CMK (cell line): ENCODE measurements at regions not wholly inside any gene's neighbourhood (a gene's known extent, or its start where the extent isn't known, plus 50 kb on each side); places are given as distances from the start of the nearest gene placed in this dataset.

Experiments
- DNase-seq: peaks from one replicate; pipeline ENCODE4 v3.0.0-alpha.2; 2010; ENCODE audit warnings: low read depth

DNA sequence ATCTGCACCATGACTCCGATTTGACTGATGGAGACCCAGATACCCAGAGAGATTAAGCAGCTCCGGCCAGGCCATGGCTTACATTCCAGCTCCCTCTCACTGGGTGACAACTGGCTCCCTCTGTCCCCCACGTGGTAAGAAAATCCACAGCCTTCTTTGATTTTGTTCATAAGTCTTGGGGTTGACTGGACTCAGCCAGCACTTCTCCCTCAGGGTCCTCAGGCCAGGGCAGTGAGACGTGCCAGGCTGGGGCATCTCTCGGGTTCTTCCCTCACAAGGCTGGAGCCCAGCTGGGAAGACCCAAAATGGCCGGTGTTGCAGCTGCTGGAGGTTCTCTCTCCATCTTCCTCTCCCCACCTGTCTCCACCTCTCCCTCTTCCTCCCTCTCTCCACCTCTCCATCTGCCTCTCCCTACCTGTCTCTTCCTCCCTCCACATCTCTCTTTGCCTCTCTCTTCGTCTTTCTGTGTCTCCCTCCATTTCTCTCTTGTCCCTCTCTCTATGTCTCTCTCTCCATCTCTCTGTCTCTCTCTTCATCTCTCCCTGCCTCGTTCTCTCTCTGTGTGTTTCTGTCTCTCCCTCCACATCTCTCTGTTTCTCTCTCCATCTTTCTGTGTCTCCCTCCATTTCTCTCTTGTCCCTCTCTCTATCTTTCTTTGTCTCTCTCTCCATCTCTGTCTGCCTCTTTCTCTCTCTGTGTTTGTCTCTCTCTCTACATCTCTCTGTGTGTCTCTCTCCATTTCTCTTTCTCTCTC lies 105.3 kb downstream of the FOXL1 start:
- no peak for DNase-seq

DNA sequence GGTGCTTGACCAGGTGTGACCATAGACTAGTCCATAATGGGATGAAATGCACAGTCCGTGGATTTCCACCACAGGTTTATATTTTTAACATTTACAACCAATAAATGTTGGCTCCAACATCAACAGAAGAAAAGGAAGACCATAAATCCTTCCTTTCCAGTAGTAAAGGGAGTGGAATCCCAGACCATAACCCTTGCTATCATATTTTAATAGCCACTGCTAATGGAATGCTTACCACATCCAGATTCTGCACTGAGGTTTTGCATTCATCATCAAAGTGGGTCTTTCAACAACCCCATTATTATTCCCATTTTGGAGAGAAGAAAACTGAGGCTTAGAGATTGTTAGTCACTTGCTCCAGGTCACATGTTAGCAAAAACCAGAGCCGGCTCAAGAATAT lies 106.7 kb downstream of the FOXL1 start:
- no peak for DNase-seq

DNA sequence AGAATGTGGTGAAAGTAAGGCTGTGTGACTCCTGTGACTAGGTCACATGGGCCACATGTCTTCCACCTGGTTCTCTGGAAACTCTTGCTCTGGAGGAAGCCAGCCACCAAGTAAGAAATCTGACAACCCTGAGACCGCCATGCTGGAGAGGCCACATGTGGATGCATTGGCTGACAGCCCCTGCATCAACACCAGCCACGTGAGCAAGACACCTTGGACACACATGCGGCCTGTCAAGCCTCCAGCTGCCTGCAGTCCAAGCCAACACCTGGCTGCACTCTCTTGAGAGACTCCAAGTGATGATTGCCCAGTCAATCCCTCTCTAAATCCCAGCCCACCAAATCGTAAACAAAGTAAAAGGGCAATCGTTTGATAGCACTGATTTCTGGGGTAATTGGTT lies 112.6 kb downstream of the FOXL1 start:
- no peak for DNase-seq

DNA sequence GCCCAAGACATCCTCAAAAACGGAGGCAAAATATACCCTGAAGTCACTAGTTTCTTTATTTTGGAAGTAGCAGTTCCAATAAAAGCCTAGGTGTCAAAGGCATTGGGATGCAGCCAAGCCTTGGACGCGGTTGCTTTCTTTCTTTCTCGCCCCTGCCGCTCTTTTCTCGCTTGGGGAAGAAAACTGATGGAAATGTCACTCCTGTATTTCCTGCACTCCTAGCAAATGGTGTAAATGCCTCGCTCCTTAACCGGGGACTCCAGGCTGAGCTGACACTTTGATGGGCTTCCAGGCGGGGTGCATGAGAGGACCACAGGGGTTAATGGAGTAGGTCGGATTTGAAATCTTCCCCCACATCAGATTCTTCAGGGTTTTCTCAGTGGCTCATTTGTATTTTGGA lies 114.1 kb downstream of the FOXL1 start:
- no peak for DNase-seq

DNA sequence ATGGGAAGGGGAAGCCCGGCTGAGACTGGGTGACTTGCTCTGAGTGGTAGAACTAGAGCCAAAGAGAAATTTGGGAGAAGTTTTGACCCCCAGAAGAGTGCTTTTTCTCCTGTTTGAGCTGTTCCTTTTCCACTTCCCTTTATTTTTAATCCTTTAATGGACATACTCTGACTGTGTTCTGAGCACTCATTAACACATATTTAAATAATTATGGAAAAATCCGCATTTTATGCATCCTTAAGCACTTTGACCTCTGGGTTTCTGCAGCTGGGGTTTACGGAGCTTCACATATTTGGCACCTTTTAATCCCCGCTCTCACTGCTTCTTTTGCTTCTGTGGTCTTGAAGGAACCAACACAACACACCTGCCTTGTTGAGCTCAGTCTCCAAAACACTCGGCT lies 114.7 kb downstream of the FOXL1 start:
- DNase-seq: no peak

DNA sequence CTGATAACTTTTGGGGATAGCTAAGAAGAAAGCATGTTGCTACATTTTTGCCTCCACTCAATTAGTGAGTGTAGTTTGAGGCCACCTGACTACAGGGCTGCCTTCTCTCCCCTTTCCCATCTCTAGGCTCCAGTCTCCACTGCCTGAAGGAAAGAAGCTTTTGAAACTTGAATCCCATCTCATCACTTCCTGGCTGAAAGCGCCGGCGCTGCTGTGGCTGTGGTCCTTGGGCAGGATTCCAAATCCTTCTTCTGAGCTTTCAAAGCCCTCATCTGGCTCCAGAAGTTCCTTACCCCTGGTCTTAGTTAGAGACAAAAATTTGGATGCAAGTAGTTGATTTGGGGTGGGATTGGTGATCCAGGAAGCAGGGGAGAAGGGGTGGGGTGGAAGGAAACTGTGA lies 119.4 kb downstream of the FOXL1 start:
- DNase-seq: no peak

DNA sequence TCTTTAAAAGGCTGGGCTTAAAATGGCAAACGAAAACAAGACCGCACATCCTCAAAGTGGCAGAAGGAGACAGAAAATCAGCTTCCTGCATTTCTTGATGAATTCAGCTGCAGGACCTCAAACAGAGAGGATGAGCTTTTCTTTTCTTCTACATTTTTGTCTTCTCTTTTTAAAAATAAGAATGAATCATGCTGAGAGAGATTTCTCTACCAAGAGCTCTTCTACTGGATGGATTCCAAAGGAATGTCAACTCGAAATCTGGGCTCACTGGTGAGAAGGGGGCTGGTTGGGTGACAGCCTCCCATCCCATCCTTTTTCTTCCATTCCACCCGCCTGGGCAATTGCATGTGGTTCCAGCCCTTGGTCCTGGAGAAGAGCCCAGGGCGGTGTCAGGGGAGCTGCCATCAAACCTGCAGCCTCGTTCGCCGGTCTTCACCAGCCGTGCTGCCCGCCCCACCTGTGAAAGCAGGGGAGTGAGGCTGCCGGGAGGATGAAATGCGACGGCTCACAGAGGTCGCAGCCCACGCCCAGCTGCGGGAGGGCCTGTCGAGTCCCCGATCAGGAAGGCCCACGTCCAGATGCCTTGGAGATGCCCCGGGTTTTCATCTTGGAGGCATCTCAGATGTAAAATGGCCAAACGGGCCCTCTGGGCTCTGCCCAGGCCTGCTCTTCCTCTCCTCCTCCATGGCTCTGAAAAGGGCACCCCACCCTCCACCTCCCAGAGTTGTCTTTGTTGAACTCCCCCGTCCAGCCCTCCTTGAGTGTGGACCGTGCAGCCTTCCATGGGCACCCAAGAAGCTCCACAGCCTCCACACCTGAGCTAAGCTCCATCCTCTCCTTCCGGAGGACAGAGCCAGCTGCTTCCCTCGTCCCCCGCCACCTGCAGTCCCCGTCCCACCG lies 121.9 kb downstream of the FOXL1 start:
- no peak for DNase-seq

DNA sequence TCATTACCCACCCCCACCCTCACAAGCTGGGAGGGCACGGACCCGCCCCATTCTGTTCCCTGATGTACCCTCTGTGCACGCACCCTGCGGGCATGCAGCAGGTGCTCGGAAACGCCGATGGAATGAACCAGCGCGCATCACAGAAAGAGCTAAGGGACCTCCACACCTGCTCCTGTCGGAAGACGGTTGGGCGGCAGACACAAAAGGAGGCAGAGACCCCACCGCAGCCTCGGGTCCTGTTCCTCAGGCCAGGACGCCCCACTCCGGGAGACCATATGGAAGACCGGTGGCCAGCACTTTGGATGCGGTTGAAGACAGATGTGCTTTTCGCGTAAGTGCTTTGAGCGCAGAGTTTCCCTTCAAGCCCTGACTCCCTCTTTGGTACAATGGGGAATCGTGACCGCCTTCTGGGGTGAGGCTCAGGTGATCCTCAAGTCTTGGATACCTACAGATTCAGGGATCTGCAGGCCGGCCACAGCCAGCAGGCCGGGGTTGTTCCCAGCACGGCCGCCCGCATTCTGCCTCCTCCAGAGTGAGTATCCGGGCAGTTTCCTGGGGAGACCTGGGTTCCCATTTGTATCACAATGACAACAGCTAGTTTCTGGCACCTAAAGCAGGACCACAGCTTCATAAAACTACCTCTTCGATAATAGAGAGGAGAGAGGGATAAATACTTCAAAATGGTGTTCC lies 123.1 kb downstream of the FOXL1 start:
- DNase-seq: no peak

DNA sequence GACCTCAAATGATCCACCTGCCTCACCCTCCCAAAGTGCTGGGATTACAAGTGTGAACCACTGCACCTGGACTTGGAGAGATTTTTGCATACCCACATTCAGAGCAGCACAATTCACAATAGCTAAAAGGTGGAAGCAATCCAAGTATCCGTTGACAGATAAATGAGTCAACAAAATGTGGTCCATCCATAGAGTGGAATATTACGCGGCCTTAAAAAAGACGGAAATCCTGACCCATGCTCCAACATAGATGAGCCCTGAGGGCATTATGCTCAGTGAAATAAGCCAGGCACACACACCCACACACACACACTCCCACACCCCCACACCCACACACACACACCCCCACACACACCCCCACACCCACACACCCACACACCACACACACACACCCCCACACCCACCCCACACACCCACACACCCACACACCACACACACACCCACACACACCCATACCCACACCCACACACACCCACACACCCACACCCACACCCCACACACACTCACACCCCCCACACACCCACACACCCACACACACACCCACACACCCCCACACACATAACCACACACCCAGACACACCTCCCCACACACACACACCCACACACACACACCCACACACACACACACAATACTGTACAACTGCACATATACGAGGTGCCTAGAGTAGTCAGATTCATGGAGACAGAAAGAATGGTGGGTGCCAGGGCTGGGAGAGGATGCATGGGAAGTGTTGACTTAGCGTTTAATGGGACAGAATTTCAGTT lies 124.7 kb downstream of the FOXL1 start:
- no peak for DNase-seq

DNA sequence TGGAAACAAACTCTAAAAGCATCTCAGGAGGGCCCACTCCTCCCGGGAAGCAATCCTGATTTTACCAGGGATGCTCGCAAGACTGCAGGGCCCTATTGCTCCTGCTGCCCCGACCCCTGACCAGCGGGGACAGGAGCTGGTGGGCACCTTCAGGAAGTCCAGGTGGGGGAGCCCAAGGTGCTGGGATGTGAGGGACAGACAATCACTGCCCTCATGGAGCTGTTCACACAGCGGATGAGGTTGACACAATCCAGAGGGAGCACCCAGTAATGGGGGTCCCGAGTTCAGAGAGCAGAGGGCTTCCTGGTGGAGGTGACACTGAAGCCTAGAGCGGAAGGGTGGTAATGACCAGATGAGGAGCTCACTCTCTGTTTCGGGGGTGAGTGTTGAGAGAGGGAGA lies 126.2 kb downstream of the FOXL1 start:
- DNase-seq: no peak

DNA sequence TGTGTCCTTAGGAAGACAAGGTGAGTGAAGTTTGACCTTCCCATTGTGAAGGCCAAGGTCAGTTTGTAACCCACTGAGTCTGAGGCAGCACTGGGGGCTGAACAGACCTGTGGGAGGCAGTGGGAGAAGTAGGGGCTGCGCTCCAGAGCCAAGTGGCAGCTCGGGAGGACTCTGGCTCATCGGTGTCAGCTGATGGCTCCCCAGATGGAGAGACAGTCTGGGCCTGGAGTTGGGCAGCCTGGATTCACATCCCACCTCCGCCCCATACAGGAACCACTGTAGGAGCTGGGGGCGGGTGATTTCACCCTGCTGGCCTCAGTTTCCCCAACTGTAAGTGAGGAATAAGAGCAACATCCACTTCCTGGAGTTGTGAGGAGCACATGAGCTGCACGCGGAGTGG lies 128.4 kb downstream of the FOXL1 start:
- DNase-seq: no peak

DNA sequence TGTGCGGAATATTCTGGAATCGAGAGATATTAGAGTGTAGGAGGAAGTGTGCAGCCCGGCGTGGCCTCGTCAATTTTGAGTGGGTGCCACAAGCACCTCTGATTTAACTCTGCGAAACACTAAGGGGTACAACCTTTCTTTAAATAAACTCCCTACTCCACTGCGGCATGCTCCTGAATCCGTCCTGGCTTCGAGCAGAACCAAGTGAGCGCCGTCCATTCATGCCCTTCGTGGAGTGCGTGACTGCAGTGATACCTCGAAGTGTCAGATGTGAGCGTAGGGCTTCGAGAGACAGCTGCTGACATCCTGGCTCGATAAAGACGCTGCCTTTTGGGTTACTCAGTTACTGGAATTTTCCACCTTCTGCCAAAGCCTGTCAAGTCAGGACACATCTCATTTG lies 128.8 kb downstream of the FOXL1 start:
- no peak for DNase-seq

DNA sequence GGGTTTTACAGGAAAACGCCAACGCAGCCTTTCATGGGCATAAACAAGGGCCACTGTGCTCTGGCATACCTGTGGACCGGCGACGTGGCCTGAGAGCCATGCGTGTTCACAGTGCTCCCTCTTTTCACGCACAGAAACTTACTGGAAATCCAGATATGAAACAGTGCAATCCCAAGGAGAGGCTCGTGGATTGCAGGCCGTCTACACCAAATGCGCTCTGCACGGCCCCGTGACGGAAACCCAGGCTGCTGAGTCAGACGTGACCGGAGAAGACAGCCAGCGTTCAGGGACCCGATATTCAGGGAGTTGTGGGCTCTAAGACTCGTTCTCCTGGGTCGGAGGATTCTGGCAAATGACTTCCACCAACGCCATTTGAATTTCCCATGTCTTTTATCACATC lies 129.2 kb downstream of the FOXL1 start:
- no peak for DNase-seq

DNA sequence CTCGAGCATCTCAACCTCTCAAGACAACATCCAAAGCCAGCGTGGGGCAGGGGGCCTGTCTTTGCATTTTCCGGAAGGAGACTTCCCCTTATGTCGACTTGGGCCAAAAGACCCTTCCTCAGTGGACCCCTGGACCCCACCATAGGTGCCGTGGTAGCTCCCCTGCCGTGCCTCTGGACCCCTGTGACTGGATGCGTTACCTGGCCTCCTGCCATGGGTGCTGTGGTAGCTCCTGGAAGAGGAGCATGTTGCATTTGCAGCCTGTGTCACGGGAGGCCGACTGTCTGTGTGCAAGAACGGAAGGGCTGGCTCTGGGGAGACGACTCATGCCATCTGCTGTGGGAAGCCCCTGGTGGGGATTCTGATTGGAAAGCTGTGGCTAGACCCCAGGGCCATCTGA lies 130.1 kb downstream of the FOXL1 start:
- no peak for DNase-seq

DNA sequence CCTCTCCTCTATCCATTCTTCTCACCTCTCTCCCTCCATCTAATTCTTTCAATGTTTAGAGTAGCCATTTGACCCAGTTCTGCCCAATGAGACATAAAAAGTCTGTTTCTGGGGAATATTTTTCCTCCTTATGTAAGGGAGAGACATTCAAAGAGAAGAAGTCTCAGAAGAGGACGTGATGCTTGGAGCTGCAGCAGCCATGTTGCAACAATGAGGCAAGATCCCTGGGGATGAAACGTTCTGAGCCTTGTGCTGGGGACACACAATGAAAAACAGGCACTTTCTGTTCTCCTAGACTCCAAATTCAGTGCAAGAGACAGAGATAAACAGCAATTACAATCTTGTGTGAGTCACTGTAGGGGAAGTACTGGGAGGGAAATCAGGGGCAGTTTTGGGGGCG lies 130.8 kb downstream of the FOXL1 start:
- no peak for DNase-seq

DNA sequence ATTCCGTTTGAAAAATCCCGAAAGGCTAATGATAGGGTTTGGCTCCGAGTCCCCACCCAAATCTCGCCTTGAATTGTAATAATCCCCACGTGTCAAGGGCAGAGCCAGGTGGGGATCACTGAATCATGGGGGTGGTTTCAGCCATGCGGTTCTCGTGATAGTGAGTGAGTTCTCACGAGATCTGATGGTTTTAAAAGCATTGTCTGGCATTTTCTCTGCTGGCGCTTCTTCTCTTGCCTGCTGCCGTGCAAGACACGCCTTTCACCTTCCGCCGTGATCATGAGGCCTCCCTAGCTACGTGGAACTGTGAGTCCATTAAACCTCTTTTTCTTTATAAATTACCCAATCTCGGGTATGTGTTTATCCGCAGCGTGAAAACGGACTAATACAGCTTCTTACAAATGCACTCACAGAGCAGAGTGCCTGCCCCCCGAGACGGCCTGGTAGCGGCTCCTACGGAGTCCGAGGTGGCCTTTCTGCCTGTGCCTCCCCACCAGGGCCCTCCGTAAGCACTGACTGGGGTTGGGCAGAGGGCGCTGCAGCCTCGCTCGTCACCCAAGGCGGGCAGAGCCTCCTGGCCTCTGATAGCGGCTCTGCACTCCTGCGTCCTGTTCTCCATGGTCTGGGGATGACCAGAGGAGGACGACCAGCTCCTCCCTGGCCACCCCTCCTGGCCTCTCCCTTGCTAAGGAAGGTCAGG lies 131.7 kb downstream of the FOXL1 start:
- no peak for DNase-seq

DNA sequence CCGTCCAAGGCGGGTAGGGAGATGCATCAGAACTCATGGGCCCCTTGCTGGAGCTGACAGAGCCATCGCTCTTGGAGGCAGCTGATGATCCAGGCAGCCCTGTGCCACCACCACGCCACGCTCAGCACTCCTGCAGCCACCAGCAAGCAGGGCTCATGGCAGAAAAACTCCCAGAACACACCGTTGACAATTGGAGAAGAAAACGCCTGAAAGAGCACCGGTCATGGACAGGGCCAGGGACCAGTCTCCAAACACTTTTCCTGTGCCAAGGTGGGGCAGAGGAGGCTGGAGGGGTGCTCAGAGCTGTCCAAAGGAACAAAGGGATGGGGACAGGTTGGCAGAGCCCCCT lies 132.2 kb downstream of the FOXL1 start:
- DNase-seq: no peak

DNA sequence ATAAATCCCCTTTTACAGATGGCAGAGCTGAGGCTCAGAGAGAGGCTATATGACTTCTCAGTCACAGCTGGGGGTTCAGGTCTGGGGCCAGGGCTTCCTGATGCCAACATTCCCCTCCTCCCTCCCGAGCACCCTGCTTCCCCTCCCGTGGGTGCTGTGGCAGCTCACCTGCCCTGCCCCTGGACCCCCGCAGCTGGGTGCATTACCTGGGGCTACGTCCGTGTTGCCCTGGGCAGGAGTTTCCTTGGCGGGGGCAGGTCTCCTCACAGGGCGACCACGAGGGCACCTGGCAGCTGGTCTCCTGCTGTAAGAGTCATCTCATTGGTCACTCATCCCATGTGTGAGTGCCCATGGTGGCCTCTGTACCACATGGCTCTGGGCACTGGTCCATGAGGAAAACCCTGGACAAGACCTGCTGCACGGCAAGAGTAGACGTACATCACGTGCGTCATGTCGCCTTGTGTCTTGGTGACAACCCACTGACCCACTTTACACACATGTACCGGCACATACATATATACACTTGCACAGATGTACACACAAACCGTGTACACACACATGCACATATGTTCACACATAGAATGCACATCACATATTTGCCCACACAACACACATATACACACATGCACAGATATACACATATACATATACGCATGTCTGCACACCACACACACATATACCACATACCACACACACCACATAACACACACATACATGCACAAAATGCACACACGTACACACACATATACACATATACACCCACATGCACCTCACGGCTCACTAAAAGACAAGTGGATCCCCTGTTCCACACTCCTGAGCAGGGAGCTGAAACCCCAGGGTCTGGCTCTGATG lies 134.0 kb downstream of the FOXL1 start:
- DNase-seq: no peak

DNA sequence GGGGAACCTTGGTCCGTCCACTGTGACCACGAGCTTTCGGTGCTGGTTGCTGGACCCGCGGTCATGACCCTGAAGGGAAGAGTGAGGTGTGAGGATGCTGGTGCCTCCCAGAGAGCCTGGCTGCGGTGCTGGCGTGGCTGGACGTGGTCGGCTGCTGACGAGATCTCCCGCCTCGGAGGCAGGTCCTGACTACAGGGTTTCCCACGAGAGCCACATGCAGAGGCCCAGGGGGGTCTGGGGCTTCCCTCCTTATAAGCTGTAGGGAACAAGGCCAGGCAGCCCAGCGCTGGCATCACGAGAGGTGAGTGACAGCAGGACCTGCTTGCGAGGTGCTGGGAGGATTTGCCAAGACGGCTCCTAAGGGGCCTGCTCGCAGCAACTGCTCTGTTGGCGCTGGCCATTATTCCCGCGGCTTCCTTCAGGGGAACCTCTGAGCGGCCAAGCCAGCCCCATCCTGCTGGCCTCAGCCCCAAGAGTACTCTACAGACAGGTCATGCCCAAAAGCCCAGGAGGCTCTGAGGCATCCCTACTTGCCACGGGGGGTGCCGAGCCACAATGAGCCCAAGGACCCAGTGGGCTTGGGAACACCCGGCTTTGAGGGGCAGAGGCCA lies 134.8 kb downstream of the FOXL1 start:
- no peak for DNase-seq

DNA sequence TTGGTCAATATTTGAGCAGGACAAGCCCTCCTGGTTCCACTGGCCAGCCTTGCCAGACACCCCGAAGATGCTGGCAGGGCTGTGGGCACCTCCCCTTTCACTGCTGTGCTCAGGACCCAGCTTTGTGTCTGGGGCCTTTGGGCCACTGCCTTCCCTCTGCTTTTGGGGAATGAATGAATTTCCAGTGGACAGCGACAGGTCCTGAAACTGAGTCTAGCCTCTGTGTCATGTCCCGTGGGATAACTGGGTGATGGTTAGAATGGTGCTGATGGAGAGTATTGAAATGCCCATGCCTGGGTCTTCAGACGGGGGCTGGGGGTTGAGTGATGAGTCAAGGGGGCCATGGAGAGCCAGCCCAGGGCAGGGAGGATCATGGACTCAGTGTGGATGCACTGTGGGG lies 135.8 kb downstream of the FOXL1 start:
- DNase-seq: no peak
